Heart left ventricle (tissue), 13 donors: ENCODE measurements at regions not wholly inside any gene's neighbourhood (a gene's known extent, or its start where the extent isn't known, plus 50 kb on each side); places are given as distances from the start of the nearest gene placed in this dataset.

Experiments used
- POLR2A ChIP-seq, 2 donors: fragments of 450-650 bp; IDR thresholded peaks; one replicate each; pipeline ENCODE4 v1.6.1; 2017; ENCODE audit warnings: antibody characterized with exemption in 2 of 2, mild to moderate bottlenecking in 2 of 2, moderate library complexity in 2 of 2
- TF ChIP-seq, protein P1 (sequence below), 12 donors: fragments of 200-600 bp; sonication (generic) in 4 of 12; IDR thresholded peaks; one replicate each; pipeline versions ENCODE4 v1.5.0 to v1.8.0; 2018 to 2022; ENCODE audit warnings: antibody characterized with exemption in 12 of 12, mild to moderate bottlenecking in 5 of 12
- donor health status: ischemic (EF 13 %, LVEDD 7.1; RV severe dilation, severe dysfunction).
- donor health status: DM: no; HTN: yes; CAD: no.
- donor health status: DM: no; HTN: no; CAD: no.
- donor health status: ischemic (EF 25% LVEDD 6.9; RV normal size, moderate dysfunction).
- donor health status: ischemic (EF 25% LVEDD 5.7; RV mildly dilated, moderate dysfunction).
- donor health status: ischemic (EF 35%, LVEDD 5.7; RV mildly dilated, moderate dysfunction).
- donor health status: nonischemic (EF 11% LVEDD 7.7; RV severe dilation, severe dysfunction).
- donor health status: DM: yes; HTN: yes; CAD: no.
- donor health status: PGD.
- donor health status: ischemic (EF 29% LVEDD 5.4; RV normal size, mild dysfunction).
- donor health status: nonischemic (EF 23%, LVEDD 6.1; RV moderate dilation, normal function).

DNA sequence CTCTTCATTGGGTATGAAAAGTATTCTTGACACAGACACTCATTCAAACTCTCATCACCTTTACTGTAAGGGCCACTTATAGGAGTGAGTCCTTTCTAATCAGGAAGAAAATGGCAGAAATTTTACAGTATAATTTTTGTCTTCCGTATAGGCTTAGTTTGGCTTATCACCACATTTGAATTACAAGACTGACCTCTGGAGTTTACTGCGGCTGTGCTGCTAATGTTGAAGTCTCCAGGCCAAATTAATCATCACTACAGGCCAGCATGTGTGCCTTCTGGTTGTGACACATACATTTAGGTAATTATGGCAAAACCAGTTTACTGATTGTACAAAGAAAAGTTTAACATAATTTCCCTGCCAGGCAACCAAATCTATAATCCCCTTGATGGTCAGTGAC is 753.6 kb upstream of the GCFC2 start:
- no peak for TF ChIP-seq POLR2A (IDR thresholded peaks at IDR 0.05)
- TF ChIP-seq, protein P1, sequence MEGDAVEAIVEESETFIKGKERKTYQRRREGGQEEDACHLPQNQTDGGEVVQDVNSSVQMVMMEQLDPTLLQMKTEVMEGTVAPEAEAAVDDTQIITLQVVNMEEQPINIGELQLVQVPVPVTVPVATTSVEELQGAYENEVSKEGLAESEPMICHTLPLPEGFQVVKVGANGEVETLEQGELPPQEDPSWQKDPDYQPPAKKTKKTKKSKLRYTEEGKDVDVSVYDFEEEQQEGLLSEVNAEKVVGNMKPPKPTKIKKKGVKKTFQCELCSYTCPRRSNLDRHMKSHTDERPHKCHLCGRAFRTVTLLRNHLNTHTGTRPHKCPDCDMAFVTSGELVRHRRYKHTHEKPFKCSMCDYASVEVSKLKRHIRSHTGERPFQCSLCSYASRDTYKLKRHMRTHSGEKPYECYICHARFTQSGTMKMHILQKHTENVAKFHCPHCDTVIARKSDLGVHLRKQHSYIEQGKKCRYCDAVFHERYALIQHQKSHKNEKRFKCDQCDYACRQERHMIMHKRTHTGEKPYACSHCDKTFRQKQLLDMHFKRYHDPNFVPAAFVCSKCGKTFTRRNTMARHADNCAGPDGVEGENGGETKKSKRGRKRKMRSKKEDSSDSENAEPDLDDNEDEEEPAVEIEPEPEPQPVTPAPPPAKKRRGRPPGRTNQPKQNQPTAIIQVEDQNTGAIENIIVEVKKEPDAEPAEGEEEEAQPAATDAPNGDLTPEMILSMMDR (IDR thresholded peaks at IDR 0.05), result peak in 1 of 12 donors; percentile 14
